VCaP (cell line): ENCODE measurements at regions not wholly inside any gene's neighbourhood (a gene's known extent, or its start where the extent isn't known, plus 50 kb on each side); places are given as distances from the start of the nearest gene placed in this dataset.
A peak's percentile ranks its signal among the peaks of the same experiment; 100 is the strongest.

Source experiments
- H3K27ac ChIP-seq: fragments of 450-650 bp; 2 replicates; pipeline ENCODE4 v1.5.1; 2017
- CTCF ChIP-seq: fragments of 450-650 bp; conservative IDR thresholded peaks from 2 replicates; pipeline ENCODE4 v1.5.1; 2017; ENCODE audit warnings: mild to moderate bottlenecking, moderate library complexity

GRCh38 chr4:148757171-148757570, 315.0 kb upstream of the NR3C2 start:
- H3K27ac ChIP-seq, result no peak overlapping the region

GRCh38 chr4:148749403-148749802, 307.2 kb upstream of the NR3C2 start:
- H3K27ac ChIP-seq, result no peak overlapping the region
- no peak for TF ChIP-seq CTCF

More at GRCh38 chr4:148757171-148757570, 315.0 kb upstream of the NR3C2 start:
- TF ChIP-seq CTCF, result no peak

- no peak for TF ChIP-seq CTCF
- H3K27ac ChIP-seq, result no peak overlapping the region
These were observed 305.6 kb upstream of the NR3C2 start for GRCh38 chr4:148747721-148748268.

GRCh38 chr4:148740701-148741100, 298.5 kb upstream of the NR3C2 start:
- H3K27ac ChIP-seq, result no peak overlapping the region
- no peak for TF ChIP-seq CTCF

- H3K27ac ChIP-seq, result no peak overlapping the region
- TF ChIP-seq CTCF, result no peak
These were observed 295.0 kb upstream of the NR3C2 start for GRCh38 chr4:148737061-148737770.

- H3K27ac ChIP-seq, result no peak overlapping the region
- TF ChIP-seq CTCF, result no peak
These were observed 293.4 kb upstream of the NR3C2 start for GRCh38 chr4:148735432-148736155.

GRCh38 chr4:148730766-148731165, 288.6 kb upstream of the NR3C2 start:
- TF ChIP-seq CTCF, result no peak
- H3K27ac ChIP-seq, result peak overlapping the region; percentile 12; the same call in 1 of the 2 replicates
